ENCODE measurements at regions not wholly inside any gene's neighbourhood (a gene's known extent, or its start where the extent isn't known, plus 50 kb on each side); places are given as distances from the start of the nearest gene placed in this dataset.
A peak's percentile ranks its signal among the peaks of the same experiment; 100 is the strongest.

DNA sequence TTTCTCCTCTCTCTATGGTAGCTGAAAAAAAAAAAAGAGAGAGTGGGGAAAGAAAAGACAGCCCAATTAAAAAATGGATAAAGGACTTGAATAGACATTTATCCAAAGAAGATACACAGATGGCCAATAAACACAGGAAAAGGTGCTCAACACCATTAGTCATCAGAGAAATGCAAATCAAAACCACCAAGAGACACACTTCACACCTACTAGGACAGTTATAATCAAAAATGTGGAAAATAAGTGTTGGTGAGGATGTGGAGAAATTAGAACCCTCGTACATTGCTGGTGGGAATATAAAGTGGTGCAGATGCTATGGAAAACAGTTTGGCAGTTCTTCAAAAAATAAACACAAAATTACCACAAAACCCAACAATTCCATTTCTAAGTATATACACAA, 172.4 kb upstream of the GRIN2B start:
- DNase-seq, result no peak

DNA sequence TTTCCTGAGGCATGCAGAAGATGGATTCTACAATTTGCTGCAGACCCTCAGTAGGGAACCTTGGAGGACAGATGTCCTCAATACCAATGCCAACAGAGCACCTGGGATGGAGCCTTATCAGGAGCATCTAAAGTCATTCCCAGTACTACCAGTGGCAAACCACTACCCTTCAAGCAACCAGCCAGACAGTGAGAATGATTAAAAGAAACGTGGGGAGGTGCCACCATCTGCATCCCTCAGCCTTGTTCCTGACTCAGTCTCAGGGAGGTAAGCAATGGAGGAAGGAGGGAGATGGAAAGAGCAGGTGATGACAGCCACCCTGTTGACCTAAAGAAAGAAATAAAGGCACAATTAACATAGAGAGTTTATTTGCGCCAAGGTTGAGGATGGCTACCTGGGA, 175.2 kb upstream of the GRIN2B start:
- DNase-seq, result no peak

DNA sequence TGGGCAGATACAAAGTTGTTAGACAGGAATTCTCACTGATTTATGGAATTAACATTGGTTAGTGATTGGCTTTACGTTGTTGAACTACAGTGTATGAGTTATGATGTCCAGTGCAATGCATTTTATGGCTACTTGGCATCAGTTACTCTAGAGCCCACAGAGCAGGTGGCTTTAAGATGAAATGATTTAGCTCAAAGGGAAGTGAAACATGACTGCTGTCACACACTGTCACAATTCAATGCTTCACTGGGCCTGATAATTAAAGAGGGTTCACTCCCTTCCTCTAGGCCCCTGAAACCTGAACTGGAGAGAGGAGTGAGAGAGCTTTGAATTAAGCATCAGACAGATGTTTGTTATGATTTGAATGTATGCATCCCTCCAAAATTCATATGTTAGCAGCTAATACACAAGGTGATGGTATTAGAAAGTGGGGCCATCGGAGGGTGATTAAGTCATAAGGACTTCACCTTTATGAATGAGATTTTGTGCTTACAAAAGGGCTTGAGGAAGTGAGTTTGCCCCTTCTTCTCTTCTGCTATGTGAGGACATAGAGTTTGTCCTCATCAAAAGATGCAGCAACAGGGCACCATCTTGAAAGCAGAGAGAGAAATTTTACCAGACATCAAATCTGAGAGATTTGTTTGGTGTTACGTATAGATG, 175.8 kb upstream of the GRIN2B start:
- DNase-seq, result no peak

DNA sequence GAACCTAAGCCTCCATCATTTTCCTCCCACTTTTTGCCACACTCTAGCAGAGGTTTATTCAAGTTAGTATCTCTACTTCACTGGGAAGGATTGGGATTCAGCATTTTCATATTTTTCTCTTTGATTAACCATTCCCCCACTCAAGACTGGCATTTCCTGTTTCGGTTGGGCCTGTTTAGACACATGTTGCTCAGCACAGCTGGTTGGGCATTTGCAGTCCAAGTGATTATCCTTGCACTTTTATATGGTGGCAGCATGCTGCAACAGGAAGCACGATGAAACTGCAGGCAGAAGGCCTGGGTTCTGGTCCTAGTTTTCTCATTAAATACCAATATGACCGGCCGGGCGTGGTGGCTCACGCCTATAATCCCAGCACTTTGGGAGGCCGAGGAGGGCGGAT, 182.9 kb upstream of the GRIN2B start:
- DNase-seq, result no peak

DNA sequence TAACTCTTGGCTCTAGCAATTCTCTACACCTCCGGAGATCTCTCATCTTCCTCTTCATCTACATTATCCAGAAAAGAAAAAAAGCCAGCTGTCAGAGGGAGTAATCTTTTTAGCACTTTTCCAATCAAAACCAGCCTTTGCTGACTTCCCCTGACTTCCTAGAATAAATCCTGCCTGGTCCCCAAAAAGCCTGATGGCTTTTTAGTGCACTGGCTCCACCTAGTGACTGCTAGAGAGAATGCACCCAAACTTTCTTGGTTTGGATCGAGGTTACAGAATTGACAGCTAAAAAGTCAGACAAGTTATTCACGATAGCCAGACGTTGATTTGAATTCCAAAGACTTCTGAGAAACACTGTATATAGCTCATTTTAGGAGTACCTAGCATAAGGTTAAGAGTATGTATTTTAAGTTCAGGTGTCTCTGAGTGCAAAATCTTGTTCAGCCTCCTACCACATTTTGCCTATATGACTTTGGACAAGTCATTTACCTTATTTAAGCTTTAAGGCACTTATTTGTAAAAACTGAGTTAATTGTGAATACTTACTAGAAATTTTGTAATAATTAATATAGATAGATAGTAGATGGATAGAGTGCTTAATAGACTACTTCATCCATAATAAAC, 185.7 kb upstream of the GRIN2B start:
- peak; percentile 63 for DNase-seq

DNA sequence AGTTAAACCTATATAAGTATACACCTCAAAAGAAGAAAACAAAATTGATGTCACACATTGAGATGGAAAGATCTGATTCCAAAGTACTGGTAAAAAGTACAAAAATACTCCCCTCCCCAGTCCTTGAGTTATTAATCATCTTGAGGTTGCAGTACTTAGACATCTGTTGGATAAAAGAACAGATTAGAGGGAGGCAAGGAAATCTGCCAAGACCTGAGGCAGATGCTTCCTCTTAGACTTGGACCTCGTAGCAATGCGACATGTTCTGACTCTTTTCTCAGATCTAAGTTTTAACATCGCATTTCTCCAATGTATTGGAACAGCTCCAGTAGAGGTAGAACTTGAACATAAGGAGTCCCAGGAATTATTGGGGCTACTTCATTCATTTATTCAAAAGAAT, 187.9 kb upstream of the GRIN2B start:
- no peak for DNase-seq

DNA sequence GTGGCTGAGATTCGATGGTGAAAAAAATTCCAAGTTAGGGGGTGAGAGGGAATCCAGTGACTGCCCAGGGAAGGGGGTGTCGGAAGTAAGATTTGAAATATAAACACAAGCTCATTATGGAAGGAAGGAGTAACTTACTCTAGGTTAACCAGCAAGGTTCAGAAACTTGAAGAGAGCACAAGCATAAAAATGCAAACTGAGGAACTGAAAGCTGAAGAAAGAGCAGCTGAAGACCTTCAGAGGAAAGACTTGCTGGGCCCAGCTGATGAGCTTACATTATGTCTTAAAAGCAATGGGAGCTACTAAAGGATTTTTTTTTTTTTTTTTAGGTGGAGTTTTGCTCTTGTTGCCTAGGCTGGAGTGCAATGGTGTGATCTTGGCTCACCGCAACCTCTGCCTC, 189.7 kb upstream of the GRIN2B start:
- DNase-seq, result no peak

DNA sequence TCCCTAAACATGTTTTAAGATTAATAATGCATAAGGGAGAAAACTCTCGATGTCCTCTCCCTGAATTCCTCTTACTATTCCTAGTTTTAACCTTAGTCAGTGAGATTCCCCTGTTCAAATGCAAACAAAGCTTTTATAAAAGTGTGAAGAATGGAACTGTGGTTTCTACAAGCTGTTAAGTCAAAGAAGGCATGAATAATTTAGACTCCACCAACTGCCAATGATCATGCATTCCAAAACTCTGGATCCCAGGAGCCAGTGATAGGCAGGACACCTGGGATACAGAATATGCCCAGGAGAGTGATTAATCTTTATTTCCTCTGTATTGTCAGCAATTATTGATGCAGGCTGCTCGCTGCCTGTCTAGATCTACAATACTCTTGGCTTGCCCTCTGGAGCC, 190.3 kb upstream of the ATF7IP start:
- no peak for DNase-seq

DNA sequence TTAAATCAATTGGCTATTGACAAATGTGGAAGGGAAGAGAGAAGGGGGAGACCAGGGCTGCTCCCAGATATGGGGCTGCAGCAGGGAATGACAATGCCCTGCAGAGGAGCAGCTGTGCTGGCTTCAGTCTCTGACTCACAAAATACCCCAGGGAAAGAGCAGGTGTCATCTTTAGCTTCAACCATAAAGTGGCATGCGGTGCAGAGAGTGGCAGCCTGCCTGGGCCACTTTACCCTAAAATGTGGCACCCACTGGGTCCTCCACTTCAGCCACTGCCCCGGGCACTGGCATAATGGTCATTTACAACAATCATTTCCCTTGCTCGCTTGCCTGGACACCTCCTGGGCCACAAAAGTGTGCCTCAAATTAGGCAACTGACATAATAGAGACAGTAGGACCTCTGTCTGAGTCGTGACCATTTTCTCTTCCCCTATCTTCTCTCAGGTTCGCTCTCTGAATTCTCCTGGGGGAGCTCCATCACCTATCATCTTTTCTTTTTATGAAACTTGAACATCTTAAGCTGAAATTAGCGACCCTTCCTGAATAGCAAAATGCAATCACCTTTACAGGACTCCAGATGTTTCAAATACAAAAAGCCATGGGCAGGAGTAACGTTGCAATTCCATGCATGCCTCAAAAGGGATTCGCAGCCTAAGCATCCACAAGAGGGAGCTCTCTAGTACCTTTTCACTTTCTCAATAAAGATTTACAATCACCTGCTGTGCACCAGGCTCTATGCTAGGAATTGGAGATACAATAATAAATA, 179.9 kb upstream of the ATF7IP start:
- DNase-seq, result no peak

DNA sequence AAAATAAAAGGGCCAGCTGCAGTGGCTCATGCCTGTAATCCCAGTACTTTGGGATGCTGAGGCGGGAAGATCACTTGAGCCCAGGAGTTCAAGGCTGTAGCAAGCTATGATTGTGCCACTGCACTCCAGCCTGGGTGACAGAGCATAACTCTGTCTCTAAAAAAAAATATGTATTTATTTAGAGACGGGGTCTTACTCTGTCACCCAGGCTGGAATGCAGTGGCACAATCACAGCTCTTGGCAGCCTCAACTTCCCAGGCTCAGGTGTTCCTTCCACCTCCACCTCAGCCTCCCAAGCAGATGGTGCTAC, 179.3 kb upstream of the ATF7IP start:
- no peak for DNase-seq

DNA sequence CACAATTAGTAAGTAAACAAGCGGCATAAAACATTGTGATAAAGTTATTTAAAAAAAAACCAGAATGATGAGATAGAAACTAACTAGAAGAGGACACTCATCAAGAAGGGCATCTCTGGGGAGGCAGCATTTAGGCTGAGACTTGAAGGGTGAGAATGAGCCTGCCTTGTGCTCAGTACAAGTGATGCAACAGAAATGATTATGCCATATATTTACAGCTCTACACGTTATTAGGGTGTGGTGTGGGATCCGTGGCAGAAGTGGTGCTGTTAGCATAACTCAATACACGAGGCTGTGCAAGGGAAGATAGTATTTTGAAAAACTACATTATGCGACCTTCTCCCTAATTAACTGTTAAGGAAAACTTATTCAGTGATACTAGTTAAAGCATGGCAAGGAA, 178.5 kb upstream of the ATF7IP start:
- DNase-seq, result no peak

DNA sequence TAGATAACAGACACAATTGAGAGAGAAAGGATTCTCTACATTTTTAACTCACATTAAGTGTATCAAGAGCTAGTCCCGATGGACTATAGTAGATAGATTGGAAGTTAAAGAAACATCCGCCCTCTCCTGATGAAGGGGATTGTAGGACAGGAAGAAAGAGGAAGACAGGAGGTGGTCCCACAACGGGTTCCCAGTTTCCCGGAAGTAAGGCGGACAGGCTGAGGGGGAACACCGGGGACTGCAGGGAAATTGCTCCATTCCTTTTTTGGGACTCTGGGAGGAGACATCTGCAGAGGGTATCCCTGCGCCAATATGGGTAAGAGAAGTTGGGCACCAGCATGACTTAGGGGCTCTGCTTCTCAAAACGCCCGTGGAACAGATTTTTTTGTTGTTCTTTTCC, 177.5 kb upstream of the ATF7IP start:
- no peak for DNase-seq

DNA sequence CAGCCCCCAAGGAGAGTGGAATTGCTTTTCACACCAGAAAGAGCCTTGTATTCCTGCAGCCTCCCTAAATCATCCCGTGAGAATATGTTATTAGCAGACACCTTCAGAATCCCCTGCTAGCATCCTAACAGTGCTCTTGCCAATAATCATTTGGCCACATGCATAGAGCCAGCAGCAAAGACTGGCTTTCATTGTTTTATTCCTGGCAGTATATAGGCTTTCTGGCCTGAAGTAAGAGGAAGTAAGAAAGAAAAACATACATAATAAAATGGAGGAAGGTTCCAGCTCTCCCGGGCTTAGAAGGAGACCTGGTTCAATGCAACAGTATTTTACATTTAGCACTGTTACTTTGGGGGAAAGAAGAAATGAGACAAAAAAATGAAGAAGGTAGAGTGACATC, 176.7 kb upstream of the ATF7IP start:
- no peak for DNase-seq

DNA sequence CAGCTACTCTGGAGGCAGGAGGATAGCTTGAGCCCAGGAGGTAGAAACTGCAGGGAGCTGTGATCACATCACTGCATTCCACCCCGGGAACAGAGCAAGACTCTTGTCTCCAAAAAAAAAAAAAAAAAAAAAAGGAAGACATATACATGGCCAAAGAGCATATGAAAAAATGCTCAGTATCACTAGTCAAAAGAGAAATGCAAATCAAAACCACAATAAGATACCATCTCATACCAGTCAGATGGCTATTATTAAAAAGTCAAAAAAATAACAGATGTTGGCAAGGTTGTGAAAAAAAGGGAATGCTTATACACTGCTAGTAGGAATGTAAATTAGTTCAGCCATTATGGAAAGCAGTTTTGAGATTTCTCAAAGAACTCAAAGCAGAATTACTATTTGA, 174.8 kb upstream of the ATF7IP start:
- DNase-seq, result no peak

DNA sequence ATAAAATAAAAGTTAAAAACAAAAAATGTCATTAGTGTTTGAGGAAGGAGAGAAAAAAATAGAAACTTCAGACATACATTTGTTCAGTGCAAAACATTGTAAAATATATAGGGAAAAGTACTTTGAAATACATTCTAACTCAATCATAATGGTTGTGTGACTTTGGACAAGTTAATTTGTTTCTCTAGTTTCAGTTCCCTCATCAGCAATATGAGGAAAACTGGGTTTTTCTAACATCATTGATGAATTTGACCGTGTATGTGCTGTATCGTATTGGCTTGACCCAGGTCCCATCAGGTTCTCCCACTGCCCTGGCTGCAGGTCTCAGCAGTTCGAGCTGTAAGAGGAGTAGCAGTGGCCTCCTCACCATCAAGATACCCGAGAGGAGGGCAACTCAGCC, 173.9 kb upstream of the ATF7IP start:
- no peak for DNase-seq

DNA sequence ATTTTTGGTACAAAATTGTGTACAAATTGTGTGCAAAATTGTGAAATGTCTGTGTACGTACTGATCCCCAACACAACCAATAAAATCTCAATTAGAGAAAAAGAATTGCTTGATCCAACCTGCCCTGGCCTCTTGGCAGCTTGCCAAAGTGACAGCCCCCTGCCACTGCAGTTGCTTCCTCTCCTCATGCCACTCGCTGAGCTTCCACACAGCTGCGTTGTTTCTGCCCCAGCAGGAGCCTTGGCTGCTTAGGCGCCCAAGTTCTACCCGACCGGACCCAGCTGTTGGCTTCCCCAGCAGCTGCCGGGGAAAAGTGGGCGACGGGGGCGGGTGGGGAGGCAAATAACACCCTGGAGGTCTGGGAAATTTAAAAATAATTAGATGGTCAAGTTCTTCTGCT, 171.8 kb upstream of the ATF7IP start:
- no peak for DNase-seq

DNA sequence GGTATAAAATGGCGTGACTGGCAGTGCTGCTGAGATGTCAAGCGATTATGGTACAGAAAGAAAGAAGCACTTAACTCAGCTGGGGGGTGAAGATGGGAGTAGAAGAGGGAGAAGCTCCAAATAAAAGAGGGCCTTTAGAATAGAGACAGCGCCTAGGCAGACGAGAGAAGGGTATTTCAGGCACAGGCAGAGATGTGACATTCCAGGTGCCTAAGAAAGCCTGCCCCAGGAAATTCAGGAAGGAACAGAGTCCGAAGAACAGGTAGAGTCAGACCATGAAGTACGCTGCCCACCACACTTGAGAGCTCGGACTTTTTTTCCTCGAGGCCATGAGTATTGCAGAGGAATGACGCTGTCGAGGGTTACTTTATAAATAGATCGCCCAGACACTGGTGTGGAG, 170.9 kb upstream of the ATF7IP start:
- no peak for DNase-seq

DNA sequence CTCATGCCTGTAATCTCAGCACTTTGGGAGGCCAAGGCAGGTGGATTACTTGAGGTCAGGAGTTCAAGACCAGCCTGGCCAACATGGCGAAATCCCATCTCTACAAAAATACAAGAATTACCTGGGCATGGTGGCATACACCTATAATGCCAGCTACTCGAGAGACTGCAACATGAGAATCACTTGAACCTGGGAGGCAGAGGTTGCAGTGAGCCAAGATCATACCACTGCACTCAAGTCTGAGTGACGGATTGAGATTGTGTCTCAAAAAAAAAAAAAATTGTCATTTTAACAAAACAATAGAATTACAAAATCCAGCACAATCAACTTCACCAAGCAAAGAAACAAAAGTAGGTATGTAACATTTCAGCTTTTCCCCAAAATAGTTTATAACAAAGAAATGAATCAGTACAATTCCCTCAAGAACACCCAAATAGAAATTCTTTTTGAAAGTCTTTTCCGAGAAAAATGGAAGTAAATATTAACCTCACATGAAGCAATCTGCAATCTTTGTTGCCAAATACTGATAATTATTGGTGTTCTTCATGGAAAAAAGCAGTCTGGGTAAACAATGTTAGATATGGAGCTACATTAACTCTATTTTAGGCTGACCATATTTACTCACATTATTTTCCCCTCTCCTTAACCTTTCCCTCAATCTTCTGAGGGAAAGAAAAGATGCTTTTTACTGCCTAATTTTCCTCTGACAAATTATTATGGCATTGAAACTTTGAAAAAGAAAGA, 165.9 kb upstream of the ATF7IP start:
- no peak for DNase-seq

DNA sequence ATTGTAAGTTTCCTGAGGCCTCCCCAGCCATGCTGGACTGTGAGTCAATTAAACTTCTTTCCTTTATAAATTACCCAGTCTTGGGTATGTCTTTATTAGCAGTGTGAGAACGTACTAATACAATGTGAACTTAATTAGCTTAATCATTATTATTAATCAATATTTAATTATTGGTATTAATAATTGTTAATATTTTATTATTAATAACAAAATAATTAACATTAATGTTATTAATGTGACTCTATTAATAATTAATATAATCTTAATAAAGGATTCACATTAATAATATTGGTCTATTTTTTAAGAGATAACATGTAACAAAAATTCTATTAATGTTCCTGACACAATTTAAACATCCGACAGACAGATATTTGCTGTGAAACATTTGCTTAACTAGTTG, 164.9 kb upstream of the ATF7IP start:
- DNase-seq, result no peak

DNA sequence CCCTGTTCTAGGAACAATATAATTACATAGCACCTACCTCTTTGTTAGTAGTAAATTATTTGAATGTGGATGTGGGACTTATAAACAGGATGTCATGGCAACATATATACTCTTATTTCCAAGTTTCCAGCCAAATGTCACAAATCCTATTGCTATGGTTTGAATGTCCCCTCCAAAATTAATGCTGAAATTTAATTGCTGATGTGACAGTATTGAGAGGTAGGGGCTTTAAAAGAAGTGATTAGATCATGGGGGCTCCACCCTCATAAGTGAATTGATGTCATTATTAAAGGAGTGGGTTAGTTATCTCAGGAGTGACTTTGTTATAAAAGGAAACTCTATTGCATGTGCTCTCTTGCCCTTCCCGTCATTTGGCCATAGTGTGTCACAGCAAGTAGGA, 164.2 kb upstream of the ATF7IP start:
- DNase-seq, result no peak

DNA sequence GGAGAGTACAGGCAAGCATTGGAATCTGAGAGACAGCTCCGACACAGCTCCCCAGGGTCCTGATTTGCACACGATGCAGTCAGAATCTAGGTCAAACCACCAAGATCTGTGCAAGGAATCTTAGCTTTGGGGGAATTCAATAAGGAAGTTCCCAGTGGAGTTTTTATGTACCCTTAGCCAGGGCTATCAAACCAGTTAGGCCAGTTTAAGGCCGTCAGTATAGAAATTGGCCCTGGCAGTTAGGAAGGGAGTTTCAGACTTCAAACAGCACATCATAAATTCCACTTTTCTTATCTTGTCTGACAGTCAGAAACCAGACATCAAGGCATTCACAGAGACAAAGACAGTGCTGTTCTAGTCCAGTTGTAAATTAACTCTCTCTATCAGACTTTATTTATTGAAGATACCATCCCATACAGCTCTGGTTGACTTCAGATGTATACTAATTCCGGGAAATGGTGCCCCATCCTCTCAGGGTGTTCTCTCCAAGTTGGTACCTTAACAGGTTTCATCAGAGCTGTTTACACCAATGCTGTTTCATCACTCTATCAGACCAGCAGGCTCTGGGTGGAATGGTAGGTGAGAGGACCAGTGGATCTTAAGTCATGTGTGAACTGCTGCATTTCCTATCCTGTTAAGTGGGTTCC, 157.5 kb upstream of the ATF7IP start:
- DNase-seq, result no peak

DNA sequence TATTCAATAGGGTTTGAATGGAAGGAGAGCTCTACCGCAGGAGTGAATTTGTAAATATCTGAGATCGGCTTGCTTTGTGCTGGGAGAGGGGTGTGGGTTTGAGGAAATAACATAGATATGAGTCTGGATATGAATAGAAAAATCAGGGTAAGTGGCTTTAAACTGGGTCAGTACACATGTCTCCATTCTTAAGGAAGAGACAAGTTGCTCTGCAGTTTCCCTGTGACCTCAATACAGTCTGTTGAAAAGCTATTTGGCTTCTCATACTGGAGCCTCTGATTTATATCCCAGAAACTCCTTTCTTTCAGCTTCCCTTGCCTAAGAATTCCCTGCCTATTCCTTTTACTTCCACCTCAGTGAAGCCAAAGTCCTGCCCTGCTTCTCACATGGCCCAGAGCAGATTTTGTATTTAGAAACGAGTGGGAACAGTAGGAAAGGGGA, 153.5 kb upstream of the ATF7IP start:
- no peak for DNase-seq

DNA sequence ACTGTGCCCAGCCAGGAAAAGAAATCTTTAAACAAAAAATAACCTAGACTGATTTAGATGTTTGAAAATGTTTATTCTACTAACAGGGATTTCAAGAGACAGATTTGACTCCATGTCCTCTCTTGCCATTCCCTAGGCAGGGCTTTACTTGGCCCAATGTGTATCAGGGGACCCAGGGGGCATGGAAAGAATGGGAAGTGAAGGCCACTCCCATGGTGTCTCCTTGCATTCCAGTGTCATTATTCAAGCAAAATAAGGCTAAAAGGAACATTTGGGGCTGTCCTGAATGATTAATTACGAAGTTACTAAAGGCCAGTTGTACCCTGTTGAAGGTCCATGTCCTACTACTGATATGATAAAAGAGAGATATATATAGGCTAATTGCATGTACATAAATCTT, 151.9 kb upstream of the ATF7IP start:
- no peak for DNase-seq

Measured in occipital lobe (tissue), 1 donor.